ENCODE measurements at regions not wholly inside any gene's neighbourhood (a gene's known extent, or its start where the extent isn't known, plus 50 kb on each side); places are given as distances from the start of the nearest gene placed in this dataset.

GRCh38 chr6:130617658-130618057 is 209.5 kb upstream of the SMLR1 start:
- TF ChIP-seq CTCF (IDR thresholded peaks at IDR 0.05) (no peak), POLR2A (IDR thresholded peaks at IDR 0.05) (no peak)

Data from prostate gland (tissue), 2 donors.